ENCODE measurements at regions not wholly inside any gene's neighbourhood (a gene's known extent, or its start where the extent isn't known, plus 50 kb on each side); places are given as distances from the start of the nearest gene placed in this dataset.

- WGBS, 2 experiments (ENCODE audit: extremely low coverage in 1 of 2, insufficient coverage in 1 of 2, insufficient read length in 1 of 2, insufficient replicate concordance in 2 of 2, low coverage in 1 of 2, low lambda C conversion rate in 2 of 2, missing lambda C conversion rate in 1 of 2): 72% methylated on average over 5 of the region's 5 CpGs; no CpG with 5 or more reads in 1 of the 2 experiments
- ChIA-PET CTCF (ENCODE audit: partially characterized antibody) (no interaction called here), POLR2A (ENCODE audit: partially characterized antibody) (no interaction called here)
- Histone ChIP-seq H3K9ac (replicated peaks in 1 of 4; ENCODE audit: extremely low read depth in 1 of 4, low read depth in 3 of 4, low read length in 3 of 4) (no peak overlapping the region), H3K27ac (ENCODE audit: low read depth, low read length) (no peak overlapping the region), H3K27me3 (replicated peaks in 1 of 4; ENCODE audit: control insufficient read depth in 3 of 4, extremely low read depth in 1 of 4, insufficient read depth in 3 of 4, low read length in 3 of 4) (no peaks in the 10 kb centered on the region), H3K4me1 (replicated peaks in 1 of 4; ENCODE audit: control insufficient read depth in 3 of 4, insufficient read depth in 4 of 4, low read length in 3 of 4) (peaks cover 0 to 3% (median 0%) of the 10 kb centered on the region in 4 experiments; a peak in 1 of 7 replicates), H3K23me2 (ENCODE audit: low read depth, low read length) (no peaks in the 10 kb centered on the region), H2BK15ac (ENCODE audit: low read length) (no peak overlapping the region), H3K36me3 (ENCODE audit: control insufficient read depth in 2 of 4, insufficient read depth in 4 of 4, low read length in 3 of 4) (no peaks in the 10 kb centered on the region), H2BK20ac (ENCODE audit: low read length) (no peak overlapping the region), H4K8ac (ENCODE audit: extremely low read depth, insufficient read depth, low read length) (no peak overlapping the region), H3K56ac (replicated peaks; ENCODE audit: insufficient read length, low read depth, low read length) (no peak overlapping the region), H2AK5ac (ENCODE audit: low read depth, low read length) (no peak overlapping the region), H2BK120ac (replicated peaks; ENCODE audit: low read depth, low read length) (no peak overlapping the region), H3K14ac (ENCODE audit: insufficient read length) (no peak overlapping the region), H4K20me1 (replicated peaks in 1 of 2; ENCODE audit: control insufficient read depth in 1 of 2, insufficient read depth in 2 of 2, low read length in 2 of 2) (no peaks in the 10 kb centered on the region), H3K9me3 (ENCODE audit: insufficient read depth in 2 of 2, low read depth in 1 of 2, low read length in 1 of 2) (no peaks in the 10 kb centered on the region), H3K79me1 (ENCODE audit: low read depth, low read length) (no peaks in the 10 kb centered on the region), H2BK12ac (ENCODE audit: low read depth, low read length) (no peak overlapping the region), H2BK5ac (ENCODE audit: low read depth, low read length) (no peak overlapping the region), H3K18ac (ENCODE audit: extremely low read depth, low read length) (no peak overlapping the region), H3K79me2 (ENCODE audit: control insufficient read depth in 1 of 2, insufficient read depth in 2 of 2, low read length in 2 of 2) (no peaks in the 10 kb centered on the region), H3K4me3 (ENCODE audit: extremely low read depth in 1 of 4, insufficient read depth in 2 of 4, low read depth in 3 of 4, low read length in 4 of 4) (no peak overlapping the region), H4K91ac (replicated peaks; ENCODE audit: insufficient read length, low read length) (no peak overlapping the region), H3K4me2 (ENCODE audit: insufficient read depth in 1 of 2, low read depth in 2 of 2, low read length in 2 of 2) (no peak overlapping the region), H3K4ac (replicated peaks; ENCODE audit: insufficient read length, low read depth, low read length) (no peak overlapping the region), H2AFZ (ENCODE audit: low read length) (peak overlapping the region; percentile 82; the same call in 1 of the 2 replicates), H3K23ac (ENCODE audit: insufficient read length) (no peak overlapping the region), H4K5ac (ENCODE audit: insufficient read length, low read depth, low read length) (no peak overlapping the region)
- FAIRE-seq: no peak
- DNase-seq (ENCODE audit: low read depth in 1 of 2, low spot score in 2 of 2): no peak
- TF ChIP-seq RAD21 (IDR thresholded peaks at IDR 0.05 in 1 of 2, conservative IDR thresholded peaks at IDR 0.05 in 1 of 2; ENCODE audit: low read depth in 2 of 2, low read length in 2 of 2): no peak
- no peak for TF ChIP-seq SP1 (IDR thresholded peaks at IDR 0.05; ENCODE audit: low read depth, low read length)
- TF ChIP-seq SRF (IDR thresholded peaks at IDR 0.05; ENCODE audit: low read depth, low read length): no peak
- TF ChIP-seq NANOG (IDR thresholded peaks at IDR 0.05; ENCODE audit: insufficient read depth, low read depth, low read length, poor library complexity, severe bottlenecking): no peak
- TF ChIP-seq EGR1 (IDR thresholded peaks at IDR 0.05; ENCODE audit: borderline replicate concordance, low read depth, low read length): no peak
- TF ChIP-seq JUND (IDR thresholded peaks at IDR 0.05; ENCODE audit: low read length): no peak
- no peak for TF ChIP-seq SUZ12 (IDR thresholded peaks at IDR 0.05; ENCODE audit: low read length)
- no peak for TF ChIP-seq RBBP5 (IDR thresholded peaks at IDR 0.05; ENCODE audit: borderline replicate concordance, low read depth, low read length)
- TF ChIP-seq JUN (IDR thresholded peaks at IDR 0.05; ENCODE audit: low read depth, low read length): no peak
- TF ChIP-seq SAP30 (IDR thresholded peaks at IDR 0.05; ENCODE audit: insufficient read depth, insufficient replicate concordance, low read length): no peak
- TF ChIP-seq, protein P1, sequence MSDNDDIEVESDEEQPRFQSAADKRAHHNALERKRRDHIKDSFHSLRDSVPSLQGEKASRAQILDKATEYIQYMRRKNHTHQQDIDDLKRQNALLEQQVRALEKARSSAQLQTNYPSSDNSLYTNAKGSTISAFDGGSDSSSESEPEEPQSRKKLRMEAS (IDR thresholded peaks at IDR 0.05): no peak
- no peak for TF ChIP-seq EZH2 (IDR thresholded peaks at IDR 0.05; ENCODE audit: low read depth, low read length, severe bottlenecking)
- TF ChIP-seq CREB1 (IDR thresholded peaks at IDR 0.05): no peak
- TF ChIP-seq MAFK (IDR thresholded peaks at IDR 0.05; ENCODE audit: low read depth, low read length): no peak
- TF ChIP-seq CBX8 (IDR thresholded peaks at IDR 0.05; ENCODE audit: borderline replicate concordance, low read depth, low read length): no peak
Measured at GRCh38 chr1:79847700-79848099, 841.2 kb upstream of the ADGRL4 start.

All from H1 (cell line).